HL-60 (cell line): ENCODE measurements at regions not wholly inside any gene's neighbourhood (a gene's known extent, or its start where the extent isn't known, plus 50 kb on each side); places are given as distances from the start of the nearest gene placed in this dataset.

Source experiments
- DNase-seq, 2 experiments: peaks; one replicate each; pipeline ENCODE4 v3.0.0-alpha.2; 2010 to 2020; ENCODE audit warnings: low read depth in 1 of 2, low spot score in 1 of 2
- H3K27ac ChIP-seq: fragments of 250-450 bp; sonication (Bioruptor Pico); replicated peaks from 2 replicates; pipeline ENCODE4 v1.5.1; 2020; ENCODE audit warnings: mild to moderate bottlenecking, moderate library complexity
- H3K27me3 ChIP-seq: fragments of 250-450 bp; sonication (Bioruptor Pico); 2 replicates; pipeline ENCODE4 v1.5.1; 2021; ENCODE audit warnings: mild to moderate bottlenecking, moderate library complexity; ENCODE audit not compliant: insufficient read depth, poor library complexity, severe bottlenecking
- H3K4me3 ChIP-seq: replicated peaks from 2 replicates; pipeline ENCODE4 v1.5.1; 2011; ENCODE audit warnings: mild to moderate bottlenecking, control low read depth, low read length; ENCODE audit not compliant: insufficient read depth
- CTCF ChIP-seq: IDR thresholded peaks from one replicate; pipeline ENCODE4 v1.5.1; 2011; ENCODE audit warnings: low read length, control low read depth, inconsistent platforms; ENCODE audit not compliant: insufficient read depth
- GABPA ChIP-seq: IDR thresholded peaks from 2 replicates; pipeline ENCODE4 v1.6.1; 2012; ENCODE audit warnings: low read depth
- POLR2AphosphoS5 ChIP-seq: IDR thresholded peaks from 2 replicates; pipeline ENCODE4 v1.6.1; 2012; ENCODE audit warnings: low read depth
- REST ChIP-seq: IDR thresholded peaks from 2 replicates; pipeline ENCODE4 v1.6.1; 2012; ENCODE audit warnings: low read depth; ENCODE audit not compliant: insufficient replicate concordance
- SPI1 ChIP-seq: IDR thresholded peaks from 2 replicates; pipeline ENCODE4 v1.6.1; 2012; ENCODE audit warnings: low read depth, mild to moderate bottlenecking, borderline replicate concordance

- Histone ChIP-seq H3K27me3 (no peaks in the 10 kb centered on the region), H3K27ac (no peak overlapping the region), H3K4me3 (no peak overlapping the region)
- no peak for DNase-seq
- TF ChIP-seq REST (no peak), POLR2AphosphoS5 (no peak), CTCF (no peak), SPI1 (no peak), GABPA (no peak)
These were observed 230.1 kb upstream of the TNRC6C start for GRCh38 chr17:77728474-77728795.

GRCh38 chr17:77728871-77729270 is 229.6 kb upstream of the TNRC6C start:
- Histone ChIP-seq H3K27me3 (no peaks in the 10 kb centered on the region), H3K27ac (no peak overlapping the region), H3K4me3 (no peak overlapping the region)
- TF ChIP-seq REST = no peak
- no peak for TF ChIP-seq GABPA
- no peak for TF ChIP-seq CTCF
- no peak for TF ChIP-seq SPI1
- no peak for TF ChIP-seq POLR2AphosphoS5
- DNase-seq = no peak

- DNase-seq = no peak
- H3K27ac ChIP-seq = no peak overlapping the region
- TF ChIP-seq CTCF (no peak), POLR2AphosphoS5 (no peak), REST (no peak), GABPA (no peak), SPI1 (no peak)
- H3K4me3 ChIP-seq = no peak overlapping the region
- no peaks in the 10 kb centered on the region for H3K27me3 ChIP-seq
These were observed 228.9 kb upstream of the TNRC6C start for GRCh38 chr17:77729587-77729986.
